ENCODE measurements at regions not wholly inside any gene's neighbourhood (a gene's known extent, or its start where the extent isn't known, plus 50 kb on each side); places are given as distances from the start of the nearest gene placed in this dataset.
"Not testable (repeated sequence)": the region's sequence is repeated elsewhere in the genome, so short reads cannot be mapped to it uniquely, and the experiment has no call there.

DNA sequence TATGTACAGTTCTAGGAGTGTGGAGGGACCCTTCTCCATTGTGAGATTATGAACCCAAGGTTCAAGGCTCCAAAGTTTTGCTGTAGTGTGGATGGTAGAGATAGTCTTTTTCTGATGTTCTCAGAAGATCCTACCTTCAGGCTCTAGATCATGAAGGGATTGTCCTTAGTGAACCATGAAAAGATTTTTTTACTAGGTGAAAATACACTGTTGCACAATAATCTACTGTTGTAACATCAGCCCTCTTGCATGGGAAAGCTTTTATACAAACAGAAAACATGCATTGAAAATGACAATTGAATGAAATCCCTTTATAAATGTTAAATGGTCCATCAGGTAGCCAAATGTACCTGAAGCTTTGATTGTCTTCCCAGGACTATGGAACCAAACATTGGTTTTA, 177.8 kb downstream of the FAM76B start:
- Histone ChIP-seq H3F3A (ENCODE audit: low read length, unreplicated experiment) (no peaks in the 10 kb centered on the region), H3K79me2 (ENCODE audit: low read length) (no peaks in the 10 kb centered on the region), H3K9me3 (ENCODE audit: low read length) (no peaks in the 10 kb centered on the region), H3K36me3 (ENCODE audit: low read depth, low read length) (no peaks in the 10 kb centered on the region), H3K9me2 (replicated peaks; ENCODE audit: low read length) (no peaks in the 10 kb centered on the region), H3K4me2 (ENCODE audit: low read length) (no peak overlapping the region), H3K4me3 (ENCODE audit: low read length) (no peak overlapping the region), H3K4me1 (ENCODE audit: insufficient read depth, low read length) (no peaks in the 10 kb centered on the region), H4K20me1 (ENCODE audit: low read length) (no peaks in the 10 kb centered on the region), H3K9ac (ENCODE audit: low read length) (no peak overlapping the region), H2AFZ (ENCODE audit: low read length) (no peak overlapping the region), H3K27me3 (ENCODE audit: low read length) (peaks cover 31% of the 10 kb centered on the region), H3K27ac (ENCODE audit: low read length) (no peak overlapping the region)
- DNase-seq, result no peak
- no peak for ATAC-seq
- POLR2A ChIA-PET (ENCODE audit: unreplicated experiment), result no interaction called here
- CTCF ChIA-PET, result no interaction called here
- TF ChIP-seq, protein P1, sequence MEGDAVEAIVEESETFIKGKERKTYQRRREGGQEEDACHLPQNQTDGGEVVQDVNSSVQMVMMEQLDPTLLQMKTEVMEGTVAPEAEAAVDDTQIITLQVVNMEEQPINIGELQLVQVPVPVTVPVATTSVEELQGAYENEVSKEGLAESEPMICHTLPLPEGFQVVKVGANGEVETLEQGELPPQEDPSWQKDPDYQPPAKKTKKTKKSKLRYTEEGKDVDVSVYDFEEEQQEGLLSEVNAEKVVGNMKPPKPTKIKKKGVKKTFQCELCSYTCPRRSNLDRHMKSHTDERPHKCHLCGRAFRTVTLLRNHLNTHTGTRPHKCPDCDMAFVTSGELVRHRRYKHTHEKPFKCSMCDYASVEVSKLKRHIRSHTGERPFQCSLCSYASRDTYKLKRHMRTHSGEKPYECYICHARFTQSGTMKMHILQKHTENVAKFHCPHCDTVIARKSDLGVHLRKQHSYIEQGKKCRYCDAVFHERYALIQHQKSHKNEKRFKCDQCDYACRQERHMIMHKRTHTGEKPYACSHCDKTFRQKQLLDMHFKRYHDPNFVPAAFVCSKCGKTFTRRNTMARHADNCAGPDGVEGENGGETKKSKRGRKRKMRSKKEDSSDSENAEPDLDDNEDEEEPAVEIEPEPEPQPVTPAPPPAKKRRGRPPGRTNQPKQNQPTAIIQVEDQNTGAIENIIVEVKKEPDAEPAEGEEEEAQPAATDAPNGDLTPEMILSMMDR (conservative IDR thresholded peaks at IDR 0.05; ENCODE audit: low read depth, low read length), result no peak
- TF ChIP-seq EZH2phosphoT487 (IDR thresholded peaks at IDR 0.05; ENCODE audit: borderline replicate concordance, low read length) (no peak), EZH2 (IDR thresholded peaks at IDR 0.05; ENCODE audit: low read length, unreplicated experiment) (no peak)
- intact Hi-C loops (cut with micrococcal nuclease), result no loop called here
- BruUV-seq (replicated peaks), result no TSS peak

DNA sequence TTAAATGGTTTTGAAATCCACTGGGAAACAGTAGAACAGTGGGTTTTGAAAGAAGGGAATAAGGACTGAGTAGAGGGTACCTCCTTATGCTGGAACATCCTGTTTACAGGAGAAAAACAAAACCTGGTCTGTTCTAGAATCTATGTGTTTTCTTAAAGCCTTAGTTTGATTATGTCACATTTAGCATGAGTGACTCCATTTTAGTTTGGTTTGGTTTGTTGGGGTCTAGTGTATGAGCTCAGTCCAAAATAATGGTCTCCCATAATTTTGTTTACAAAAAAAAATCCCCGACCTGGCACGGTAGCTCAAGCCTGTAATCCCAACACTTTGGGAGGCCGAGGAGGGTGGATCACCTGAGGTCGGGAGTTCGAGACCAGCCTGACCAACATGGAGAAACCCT, 179.4 kb downstream of the FAM76B start:
- ATAC-seq; H3K9me2 ChIP-seq (replicated peaks; ENCODE audit: low read length); H2AFZ ChIP-seq (ENCODE audit: low read length); CTCF ChIA-PET; DNase-seq; H3K4me2 ChIP-seq (ENCODE audit: low read length); POLR2A ChIA-PET (ENCODE audit: unreplicated experiment); H3K9me3 ChIP-seq (ENCODE audit: low read length); H3K9ac ChIP-seq (ENCODE audit: low read length); H3K4me1 ChIP-seq (ENCODE audit: insufficient read depth, low read length); H3F3A ChIP-seq (ENCODE audit: low read length, unreplicated experiment); H3K4me3 ChIP-seq (ENCODE audit: low read length); H3K79me2 ChIP-seq (ENCODE audit: low read length); BruUV-seq (replicated peaks); H3K27ac ChIP-seq (ENCODE audit: low read length); H3K36me3 ChIP-seq (ENCODE audit: low read depth, low read length); intact Hi-C loops (cut with micrococcal nuclease); H4K20me1 ChIP-seq (ENCODE audit: low read length): not testable (repeated sequence)
- H3K27me3 ChIP-seq (ENCODE audit: low read length), result peaks cover 22% of the 10 kb centered on the region

DNA sequence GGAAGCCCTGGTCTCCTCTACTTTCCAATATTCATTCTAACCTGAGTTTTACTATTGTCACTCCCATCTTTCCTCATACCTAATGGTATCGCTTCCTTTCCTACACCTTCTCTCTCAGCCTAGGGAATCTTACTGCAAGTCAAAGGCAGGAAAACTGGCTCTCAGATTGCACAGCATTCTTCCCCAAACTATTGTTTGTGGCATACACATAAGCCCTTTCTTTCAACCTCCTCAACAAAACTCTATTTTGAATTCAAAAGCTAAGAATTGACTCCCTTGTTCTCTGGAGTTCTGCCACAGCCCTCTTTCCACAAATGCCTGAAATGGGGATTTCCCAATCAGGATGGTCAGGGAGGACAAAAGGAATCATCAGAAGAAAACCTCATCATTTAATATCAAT, 181.5 kb downstream of the FAM76B start:
- Histone ChIP-seq H3F3A (ENCODE audit: low read length, unreplicated experiment) (no peaks in the 10 kb centered on the region), H3K4me2 (ENCODE audit: low read length) (no peak overlapping the region), H4K20me1 (ENCODE audit: low read length) (no peaks in the 10 kb centered on the region), H3K79me2 (ENCODE audit: low read length) (no peaks in the 10 kb centered on the region), H2AFZ (ENCODE audit: low read length) (no peak overlapping the region), H3K36me3 (ENCODE audit: low read depth, low read length) (no peaks in the 10 kb centered on the region), H3K9me3 (ENCODE audit: low read length) (no peaks in the 10 kb centered on the region), H3K27me3 (ENCODE audit: low read length) (0 out of 2 replicates have a peak, but pooled peaks cover 7% of the 10 kb centered on the region), H3K27ac (ENCODE audit: low read length) (no peak overlapping the region), H3K4me3 (ENCODE audit: low read length) (no peak overlapping the region), H3K4me1 (ENCODE audit: insufficient read depth, low read length) (no peaks in the 10 kb centered on the region), H3K9me2 (replicated peaks; ENCODE audit: low read length) (no peaks in the 10 kb centered on the region), H3K9ac (ENCODE audit: low read length) (no peak overlapping the region)
- no TSS peak for BruUV-seq (replicated peaks)
- POLR2A ChIA-PET (ENCODE audit: unreplicated experiment), result no interaction called here
- ATAC-seq (no peak), DNase-seq (no peak)
- CTCF ChIA-PET, result no interaction called here
- intact Hi-C loops (cut with micrococcal nuclease), result no loop called here
- TF ChIP-seq EZH2phosphoT487 (IDR thresholded peaks at IDR 0.05; ENCODE audit: borderline replicate concordance, low read length) (no peak), EZH2 (IDR thresholded peaks at IDR 0.05; ENCODE audit: low read length, unreplicated experiment) (no peak)
- TF ChIP-seq, protein P1 (conservative IDR thresholded peaks at IDR 0.05; ENCODE audit: low read depth, low read length), result no peak
